Right atrium auricular region (tissue), 2 donors: ENCODE measurements at regions not wholly inside any gene's neighbourhood (a gene's known extent, or its start where the extent isn't known, plus 50 kb on each side); places are given as distances from the start of the nearest gene placed in this dataset.

Source experiments
- DNase-seq: peaks from one replicate; pipeline ENCODE4 v3.0.0-alpha.2; 2019; ENCODE audit warnings: low spot score
- H3K27ac ChIP-seq, 2 donors: fragments of 200-600 bp; sonication (generic); 1 replicate in 1 of 2; 2 replicates in 1 of 2; pipeline ENCODE4 v1.5.1; 2016 to 2019
- H3K27me3 ChIP-seq, 2 donors: fragments of 200-600 bp; sonication (generic); one replicate each; pipeline versions ENCODE4 v1.5.1 to v1.6.0; 2017 to 2019
- H3K36me3 ChIP-seq: fragments of 200-600 bp; sonication (generic); one replicate; pipeline ENCODE4 v1.5.1; 2016
- H3K4me1 ChIP-seq, 2 donors: fragments of 200-600 bp; sonication (generic); one replicate each; pipeline versions ENCODE4 v1.5.1 to v1.6.0; 2017 to 2019
- H3K4me3 ChIP-seq, 2 donors: fragments of 200-600 bp; sonication (generic); 1 replicate in 1 of 2; 2 replicates in 1 of 2; pipeline ENCODE4 v1.5.1; 2017 to 2019; ENCODE audit warnings: mild to moderate bottlenecking in 1 of 2, moderate library complexity in 1 of 2
- H3K9me3 ChIP-seq, 2 donors: fragments of 200-600 bp; sonication (generic); one replicate each; pipeline ENCODE4 v1.5.1; 2019
- CTCF ChIP-seq, 2 donors: fragments of 200-600 bp; sonication (generic); IDR thresholded peaks; one replicate each; pipeline ENCODE4 v1.5.1; 2019; ENCODE audit warnings: antibody characterized with exemption in 2 of 2

GRCh38 chr5:26828294-26828693 is 210.1 kb downstream of the CDH9 start:
- Histone ChIP-seq H3K27me3 (no peaks in the 10 kb centered on the region), H3K4me1 (no peaks in the 10 kb centered on the region), H3K9me3 (no peaks in the 10 kb centered on the region), H3K36me3 (no peaks in the 10 kb centered on the region), H3K27ac (no peak overlapping the region), H3K4me3 (no peak overlapping the region)
- no peak for TF ChIP-seq CTCF (IDR thresholded peaks at IDR 0.05)
- no peak for DNase-seq

GRCh38 chr5:26813235-26813634 is 225.2 kb downstream of the CDH9 start:
- Histone ChIP-seq H3K27me3 (no peaks in the 10 kb centered on the region), H3K9me3 (peaks cover 0 to 9% of the 10 kb centered on the region in 2 donors), H3K27ac (no peak overlapping the region), H3K36me3 (no peaks in the 10 kb centered on the region), H3K4me1 (no peaks in the 10 kb centered on the region), H3K4me3 (no peak overlapping the region)
- TF ChIP-seq CTCF (IDR thresholded peaks at IDR 0.05): no peak
- no peak for DNase-seq

GRCh38 chr5:26812714-26813113 is 225.7 kb downstream of the CDH9 start:
- no peaks in the 10 kb centered on the region for H3K4me1 ChIP-seq
- no peak for TF ChIP-seq CTCF (IDR thresholded peaks at IDR 0.05)
- H3K4me3 ChIP-seq: no peak overlapping the region
- no peak for DNase-seq
- H3K27ac ChIP-seq: no peak overlapping the region
- peaks cover 0 to 8% of the 10 kb centered on the region in 2 donors for H3K9me3 ChIP-seq
- H3K27me3 ChIP-seq: no peaks in the 10 kb centered on the region
- H3K36me3 ChIP-seq: no peaks in the 10 kb centered on the region

- H3K4me3 ChIP-seq: no peak overlapping the region
- H3K4me1 ChIP-seq: no peaks in the 10 kb centered on the region
- no peak for TF ChIP-seq CTCF (IDR thresholded peaks at IDR 0.05)
- H3K9me3 ChIP-seq: peaks cover 0 to 20% of the 10 kb centered on the region in 2 donors
- no peak overlapping the region for H3K27ac ChIP-seq
- no peaks in the 10 kb centered on the region for H3K36me3 ChIP-seq
- no peak for DNase-seq
- no peaks in the 10 kb centered on the region for H3K27me3 ChIP-seq
Observed at GRCh38 chr5:26807231-26808199, 230.9 kb downstream of the CDH9 start.

GRCh38 chr5:26805076-26805475 is 233.3 kb downstream of the CDH9 start:
- Histone ChIP-seq H3K27ac (no peak overlapping the region), H3K36me3 (no peaks in the 10 kb centered on the region), H3K4me1 (no peaks in the 10 kb centered on the region), H3K27me3 (no peaks in the 10 kb centered on the region), H3K4me3 (no peak overlapping the region), H3K9me3 (peaks cover 0 to 20% of the 10 kb centered on the region in 2 donors)
- TF ChIP-seq CTCF (IDR thresholded peaks at IDR 0.05): no peak
- DNase-seq: no peak
